22Rv1 (cell line): ENCODE measurements at regions not wholly inside any gene's neighbourhood (a gene's known extent, or its start where the extent isn't known, plus 50 kb on each side); places are given as distances from the start of the nearest gene placed in this dataset.
"Not testable (repeated sequence)": the region's sequence is repeated elsewhere in the genome, so short reads cannot be mapped to it uniquely, and the experiment has no call there.

Experiments
- H3K27ac ChIP-seq: fragments of 450-650 bp; 2 replicates; pipeline ENCODE4 v1.5.1; 2017
- CTCF ChIP-seq: fragments of 450-650 bp; IDR thresholded peaks from 2 replicates; pipeline ENCODE4 v1.5.1; 2017; ENCODE audit warnings: mild to moderate bottlenecking
- ZFX ChIP-seq: fragments of 450-650 bp; IDR thresholded peaks from 2 replicates; pipeline ENCODE4 v1.6.1; 2017; ENCODE audit warnings: antibody characterized with exemption, borderline replicate concordance

GRCh38 chr12:13336216-13336615, 139.7 kb downstream of the EMP1 start:
- no peak overlapping the region for H3K27ac ChIP-seq
- TF ChIP-seq CTCF, result no peak
- TF ChIP-seq ZFX, result no peak

- TF ChIP-seq CTCF, result no peak
- TF ChIP-seq ZFX, result no peak
- H3K27ac ChIP-seq, result no peak overlapping the region
Measured at GRCh38 chr12:13328535-13328934, 132.0 kb downstream of the EMP1 start.

GRCh38 chr12:13326076-13326475, 129.6 kb downstream of the EMP1 start:
- TF ChIP-seq ZFX (no peak), CTCF (no peak)
- H3K27ac ChIP-seq, result no peak overlapping the region

- not testable (repeated sequence) for H3K27ac ChIP-seq
Measured at GRCh38 chr12:13325037-13325436, 128.5 kb downstream of the EMP1 start.

GRCh38 chr12:13318231-13319015, 121.9 kb downstream of the EMP1 start:
- H3K27ac ChIP-seq, result no peak overlapping the region
- TF ChIP-seq CTCF, result no peak
- no peak for TF ChIP-seq ZFX

GRCh38 chr12:13316587-13317246, 120.2 kb downstream of the EMP1 start:
- TF ChIP-seq ZFX (no peak), CTCF (no peak)
- H3K27ac ChIP-seq, result no peak overlapping the region

GRCh38 chr12:13313886-13314285, 117.4 kb downstream of the EMP1 start:
- H3K27ac ChIP-seq, result no peak overlapping the region
- no peak for TF ChIP-seq CTCF
- TF ChIP-seq ZFX, result no peak
